ENCODE measurements at regions not wholly inside any gene's neighbourhood (a gene's known extent, or its start where the extent isn't known, plus 50 kb on each side); places are given as distances from the start of the nearest gene placed in this dataset.
"Not testable (repeated sequence)": the region's sequence is repeated elsewhere in the genome, so short reads cannot be mapped to it uniquely, and the experiment has no call there.

DNA sequence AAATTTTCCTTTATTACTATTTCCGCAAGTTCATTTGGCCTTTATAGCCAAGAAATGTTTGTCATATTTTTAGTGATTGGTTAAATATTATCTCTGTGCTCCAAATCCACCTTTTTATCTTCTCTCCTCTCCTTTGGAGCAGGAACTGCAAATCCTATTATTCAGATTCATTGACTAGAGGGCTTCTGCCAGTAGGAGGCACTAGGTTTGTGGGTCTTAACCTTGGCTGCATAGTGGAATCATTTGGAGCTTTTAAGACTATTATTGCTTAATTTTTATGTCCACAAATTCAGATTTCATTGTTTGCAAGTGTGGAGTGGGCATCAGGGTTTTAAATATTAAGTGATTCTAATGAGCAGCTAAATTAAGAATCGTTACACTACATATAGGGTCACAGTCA is 75.3 kb upstream of the SYT10 start:
- DNase-seq = no peak

DNA sequence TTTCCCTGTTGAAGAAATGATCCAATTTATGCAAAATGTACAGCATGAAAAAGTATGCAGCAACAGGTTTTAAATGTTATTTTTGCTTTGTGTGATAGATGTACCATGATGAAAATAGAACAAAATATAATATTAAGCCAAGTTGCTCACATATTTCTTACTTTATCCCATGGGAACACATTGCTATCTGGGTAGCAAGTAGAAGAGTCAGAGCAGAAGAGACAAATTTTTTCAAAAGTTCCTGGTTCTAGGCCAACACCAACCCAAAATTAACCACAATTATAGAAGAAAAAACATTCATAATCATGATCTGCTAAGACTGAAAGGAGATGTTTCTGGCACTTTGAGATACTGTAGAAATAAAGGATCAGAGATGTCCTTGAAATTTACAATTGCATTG is 79.9 kb upstream of the SYT10 start:
- DNase-seq = no peak

DNA sequence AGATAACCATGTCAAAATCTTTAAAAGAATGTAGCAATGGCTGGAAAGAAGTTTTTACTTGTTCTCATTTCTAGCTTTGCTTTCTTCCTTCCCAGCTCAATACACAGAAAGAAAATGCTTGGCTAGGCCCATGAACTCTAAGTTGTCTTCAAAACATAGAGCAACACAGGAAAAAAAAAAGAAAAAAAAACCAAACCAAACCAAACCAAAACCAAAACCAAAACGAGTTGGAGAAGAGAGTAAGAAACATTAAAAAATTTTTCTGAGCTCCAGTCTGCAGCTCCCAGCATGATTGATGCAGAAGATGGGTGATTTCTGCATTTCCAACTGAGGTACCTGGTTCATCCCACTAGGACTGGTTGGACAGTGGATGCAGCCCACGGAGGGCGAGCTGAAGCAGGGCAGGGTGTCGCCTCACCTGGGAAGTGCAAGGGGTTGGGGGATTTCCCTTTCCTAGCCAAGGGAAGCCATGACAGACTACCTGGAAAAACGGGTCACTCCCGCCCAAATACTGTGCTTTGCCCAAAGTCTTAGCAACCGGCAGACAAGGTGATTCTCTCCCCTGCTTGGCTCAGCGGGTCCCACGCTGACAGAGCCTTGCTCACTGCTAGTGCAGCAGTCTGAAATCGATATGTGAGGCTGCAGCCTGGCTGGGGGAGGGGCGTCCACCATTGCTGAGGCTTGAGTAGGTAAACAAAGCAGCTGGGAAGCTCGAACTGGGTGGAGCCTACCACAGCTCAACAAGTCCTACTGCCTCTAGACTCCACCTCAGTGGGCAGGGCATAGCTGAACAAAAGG is 81.1 kb upstream of the SYT10 start:
- not testable (repeated sequence) for DNase-seq

GRCh38 chr12:33529031-33529430 is 89.4 kb upstream of the SYT10 start:
- DNase-seq = no peak

DNA sequence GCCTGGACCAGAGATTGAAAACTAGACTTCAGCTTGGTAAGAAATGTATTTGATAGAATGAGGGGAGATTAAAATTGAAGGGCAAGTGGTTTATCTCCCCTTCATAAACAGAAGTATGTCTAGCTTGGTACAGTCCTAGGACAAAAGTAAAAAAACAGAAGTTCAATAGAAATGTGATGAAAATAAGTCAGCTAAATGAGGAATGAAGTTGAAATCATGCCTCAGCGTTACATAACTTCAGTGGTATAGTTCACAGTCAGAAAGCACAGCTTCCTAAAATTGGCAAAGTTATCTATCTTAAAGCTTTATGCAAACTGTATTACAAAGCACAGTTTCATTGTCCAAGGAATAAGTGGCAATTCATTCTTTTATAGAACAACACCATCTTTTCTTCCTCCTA is 90.2 kb upstream of the SYT10 start:
- no peak for DNase-seq

DNA sequence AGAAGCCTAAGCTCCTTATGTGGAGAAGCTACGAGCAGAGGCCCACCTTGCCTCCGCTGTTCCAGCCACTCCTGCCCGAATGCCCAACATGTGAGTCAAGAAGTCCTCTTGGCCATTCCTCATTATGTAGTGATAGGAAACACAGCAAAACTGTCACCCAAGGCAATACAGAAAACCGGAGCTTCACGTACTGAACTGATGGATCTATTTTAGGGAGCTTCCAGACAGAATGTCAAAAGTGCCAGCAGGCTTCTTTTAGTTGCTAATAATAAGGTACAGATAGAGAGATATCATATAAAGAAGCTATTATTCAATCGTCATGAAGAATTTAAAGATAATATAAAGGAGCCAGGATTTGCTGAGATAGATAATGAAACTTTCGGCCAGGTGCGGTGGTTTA is 91.6 kb upstream of the SYT10 start:
- DNase-seq = no peak

DNA sequence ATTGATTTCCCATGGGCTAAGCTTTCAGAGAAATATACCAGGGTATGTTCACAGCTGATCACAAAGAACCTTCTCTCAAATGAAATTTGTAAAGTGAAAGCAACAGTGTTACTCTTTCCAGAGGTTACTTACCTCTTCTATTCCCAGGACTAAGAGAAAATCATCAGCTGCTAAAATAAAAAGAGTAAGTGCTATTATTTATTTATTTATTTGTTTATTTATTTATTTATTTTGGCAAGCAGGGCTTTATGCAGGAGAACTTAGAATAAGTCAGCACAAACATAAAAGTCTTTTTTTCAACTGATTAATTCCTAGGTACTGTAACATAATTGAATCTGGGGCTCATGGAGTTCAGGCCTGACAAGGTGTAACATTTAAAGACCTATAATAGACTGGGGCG is 93.9 kb upstream of the SYT10 start:
- DNase-seq = no peak

DNA sequence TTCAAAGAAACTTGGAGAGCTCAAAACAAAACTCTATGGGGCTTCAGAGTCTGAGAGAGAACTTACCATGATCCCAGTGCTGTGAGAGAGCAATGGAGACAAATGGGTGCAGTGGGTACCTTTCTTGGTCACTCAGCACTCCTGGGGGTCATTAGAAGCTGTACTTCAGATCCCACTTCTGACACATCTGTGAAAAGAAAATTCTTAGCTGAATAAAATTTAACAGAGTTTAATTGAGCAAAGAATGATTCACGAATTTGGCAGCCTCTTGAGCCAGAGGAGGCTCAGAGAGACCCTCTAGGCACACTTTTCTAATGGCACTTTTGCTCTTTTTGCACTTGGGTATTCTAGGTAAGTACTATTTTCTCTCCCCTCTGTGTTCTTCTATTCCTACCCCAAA is 96.8 kb upstream of the SYT10 start:
- no peak for DNase-seq

DNA sequence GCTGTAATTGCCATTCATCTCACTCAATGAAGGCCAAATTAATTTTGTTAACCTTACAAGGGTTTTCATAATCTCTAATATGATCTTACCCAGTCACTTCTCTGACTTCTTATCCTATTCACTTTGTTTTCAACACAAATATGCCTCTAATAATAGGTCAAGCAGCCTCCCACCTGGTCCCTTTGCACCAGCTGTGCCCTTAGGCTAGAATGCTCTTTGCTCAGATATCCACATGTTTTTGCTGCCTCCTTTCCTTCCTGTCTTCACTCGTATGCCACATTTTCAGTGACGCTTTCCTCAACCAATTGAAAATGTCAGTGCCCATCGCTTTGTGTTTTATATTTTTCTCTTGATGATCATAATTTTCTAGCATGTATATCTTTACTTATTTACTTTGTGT is 106.4 kb upstream of the SYT10 start:
- DNase-seq = peak; percentile 13

- no peak for DNase-seq
Measured at GRCh38 chr12:33547084-33547483, 107.5 kb upstream of the SYT10 start.

- not testable (repeated sequence) for DNase-seq
Measured at GRCh38 chr12:33550214-33550613, 110.6 kb upstream of the SYT10 start.

GRCh38 chr12:33551006-33551405 is 111.4 kb upstream of the SYT10 start:
- no peak for DNase-seq

DNA sequence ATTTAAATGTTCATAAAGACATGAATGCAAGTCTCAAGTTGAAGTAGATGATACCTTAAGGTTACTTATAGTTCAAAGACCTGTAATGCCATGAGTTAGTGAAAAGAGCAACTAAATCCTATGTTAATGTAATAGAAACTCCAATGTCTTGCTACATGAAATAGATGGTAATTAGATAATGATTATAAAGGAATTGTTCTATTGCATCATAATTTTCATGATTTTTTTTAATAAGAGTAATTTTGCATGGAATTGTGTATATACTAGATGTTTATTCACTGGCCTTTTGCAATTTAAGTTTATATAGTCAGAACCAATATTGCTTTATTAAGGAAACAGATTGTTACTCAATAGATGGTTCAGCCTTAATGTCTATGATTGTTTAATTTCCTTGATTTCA is 115.5 kb upstream of the SYT10 start:
- DNase-seq = no peak

DNA sequence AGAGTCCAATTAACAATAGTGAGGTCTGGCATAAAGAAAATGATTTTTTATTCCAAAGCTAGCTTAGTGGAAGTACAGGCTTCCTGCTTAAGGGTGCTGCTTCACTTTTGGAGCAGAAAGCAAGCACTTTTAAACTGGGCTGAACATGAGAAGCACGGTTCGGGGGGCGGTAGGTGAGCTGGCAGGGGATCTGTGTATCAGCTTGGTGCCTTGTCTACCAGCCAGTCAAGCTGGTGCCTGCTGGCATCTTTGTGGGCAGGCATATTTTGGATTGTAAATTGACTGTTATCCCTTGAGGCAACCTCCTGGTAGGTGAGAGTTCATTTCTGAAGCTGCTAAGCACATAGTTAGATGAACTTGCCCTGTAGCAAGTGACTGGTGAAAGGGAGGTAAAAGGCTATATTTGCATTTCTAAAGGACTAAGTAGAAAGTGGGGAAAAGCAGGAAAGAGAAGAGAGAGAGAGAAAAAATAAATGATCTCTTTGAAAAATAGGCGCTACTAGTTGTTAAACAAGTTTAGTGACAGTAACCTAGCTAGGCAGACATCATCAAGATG is 121.1 kb upstream of the SYT10 start:
- no peak for DNase-seq

DNA sequence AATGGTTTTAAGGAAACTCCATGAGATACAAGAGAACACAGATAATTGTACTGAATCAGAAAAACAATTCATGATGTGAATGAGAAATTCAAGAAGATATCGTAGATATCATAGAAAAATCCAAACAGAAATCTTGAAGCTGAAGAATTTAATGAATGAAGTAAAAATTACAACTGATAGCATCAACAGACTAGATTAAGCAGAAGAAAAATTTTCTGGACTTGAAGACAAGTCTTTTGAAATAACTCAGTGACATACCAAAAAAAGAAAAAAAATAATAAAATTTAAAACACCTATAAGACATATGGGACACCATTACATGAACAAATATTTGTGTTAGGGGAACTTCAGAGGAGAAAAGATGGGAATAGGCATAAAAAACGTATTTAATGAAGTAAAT is 122.8 kb upstream of the SYT10 start:
- no peak for DNase-seq

DNA sequence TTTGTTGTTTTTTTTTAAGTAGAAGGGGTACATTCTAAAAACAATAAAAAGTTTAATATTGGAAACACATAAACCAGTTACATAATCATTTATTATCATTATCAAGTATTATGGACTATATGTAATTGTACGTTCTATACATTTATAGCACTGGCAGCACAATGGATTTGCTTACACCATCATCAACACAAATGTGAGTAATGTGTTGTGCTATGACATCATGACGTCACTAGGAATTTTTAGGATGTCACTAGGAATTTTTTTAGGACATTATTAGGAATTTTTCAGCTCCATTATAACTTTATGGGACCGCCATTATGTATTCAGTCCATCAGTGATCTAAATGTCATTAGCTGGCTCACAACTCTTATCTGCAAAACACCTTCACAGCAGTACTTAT is 126.8 kb upstream of the SYT10 start:
- DNase-seq = no peak

GRCh38 chr12:33575346-33575745 is 135.7 kb upstream of the SYT10 start:
- DNase-seq = no peak

GRCh38 chr12:33581613-33582122 is 142.0 kb upstream of the SYT10 start:
- DNase-seq = no peak

- no peak for DNase-seq
Measured at GRCh38 chr12:33586576-33586975, 147.0 kb upstream of the SYT10 start.

- no peak for DNase-seq
Measured at GRCh38 chr12:33587354-33587753, 147.7 kb upstream of the SYT10 start.

- DNase-seq = no peak
Measured at GRCh38 chr12:33587784-33588712, 148.4 kb upstream of the SYT10 start.

GRCh38 chr12:33588725-33589405 is 149.2 kb upstream of the SYT10 start:
- DNase-seq = no peak

GRCh38 chr12:33589576-33590114 is 150.0 kb upstream of the SYT10 start:
- DNase-seq = no peak
